HG03442 (cell line): ENCODE measurements at regions not wholly inside any gene's neighbourhood (a gene's known extent, or its start where the extent isn't known, plus 50 kb on each side); places are given as distances from the start of the nearest gene placed in this dataset.

Source experiments
- ATAC-seq: cut with Tn5 transposase; IDR thresholded peaks from one replicate; pipeline ENCODE4 v1.9.1; 2021; ENCODE audit warnings: mild to moderate bottlenecking, moderate library complexity; ENCODE audit not compliant: unreplicated experiment

- ATAC-seq = no peak
Observed at GRCh38 chr3:194801461-194802432, 116.1 kb downstream of the FAM43A start.

- no peak for ATAC-seq
Observed at GRCh38 chr3:194804796-194805195, 119.1 kb downstream of the FAM43A start.

DNA sequence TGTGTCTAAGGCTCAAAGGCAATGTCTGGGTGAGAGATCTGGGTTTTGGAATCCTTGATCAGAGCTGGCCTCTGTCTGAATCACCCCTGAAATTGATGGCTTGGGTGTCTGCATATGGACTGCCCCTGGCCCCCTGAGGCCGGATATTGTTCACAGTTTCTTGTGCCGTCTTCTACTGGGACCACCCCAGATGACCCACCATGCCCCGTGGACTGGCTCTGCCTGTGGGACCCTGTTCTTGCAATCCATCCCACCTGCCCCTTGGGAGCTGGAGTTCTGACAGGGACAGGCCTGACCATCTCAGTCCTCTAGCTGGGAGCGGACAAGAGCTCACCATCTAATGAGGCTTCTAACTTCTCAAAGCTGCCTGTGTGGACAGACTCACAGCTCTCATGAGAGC is 119.9 kb downstream of the FAM43A start:
- ATAC-seq = no peak

GRCh38 chr3:194806991-194807630 is 121.4 kb downstream of the FAM43A start:
- ATAC-seq = no peak

- ATAC-seq = no peak
Observed at GRCh38 chr3:194808640-194809097, 123.0 kb downstream of the FAM43A start.

DNA sequence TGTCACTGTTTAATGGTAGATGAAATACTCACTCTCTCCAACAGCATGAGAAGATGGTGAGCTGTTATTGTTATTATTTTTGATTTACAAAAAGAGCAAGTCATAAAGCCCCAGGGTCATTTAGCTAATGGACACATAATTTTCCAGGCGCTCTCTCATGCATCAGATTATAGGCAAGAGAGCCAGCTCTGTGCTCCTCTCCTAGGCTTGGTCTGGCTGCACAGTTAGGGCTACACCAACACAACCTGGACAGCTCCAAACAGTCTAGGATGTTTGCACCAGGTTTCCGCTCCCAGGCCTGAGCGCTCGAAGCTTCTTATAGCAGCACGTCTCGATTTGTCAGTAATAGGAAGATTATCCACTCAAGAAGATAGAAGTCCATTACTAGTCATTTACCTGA is 123.7 kb downstream of the FAM43A start:
- ATAC-seq = no peak

DNA sequence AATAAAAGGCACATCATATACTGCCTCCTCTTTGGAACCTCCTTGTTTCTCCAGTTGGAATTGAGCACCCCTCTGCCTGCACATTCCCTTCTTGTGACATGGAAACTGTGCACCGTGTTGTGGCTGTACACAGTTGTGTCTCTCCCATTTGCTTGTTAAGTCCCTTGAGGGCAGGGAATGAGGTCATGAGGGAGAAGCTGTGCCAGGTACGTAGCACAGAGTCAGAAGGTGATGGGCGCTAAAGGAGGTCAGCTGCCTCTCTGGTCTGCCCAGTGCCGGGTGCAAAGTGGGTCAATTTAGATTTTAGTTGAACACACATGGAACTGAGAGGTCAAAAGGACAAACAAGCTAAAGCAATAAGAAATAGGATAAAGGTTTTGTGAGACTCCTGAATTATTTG is 124.4 kb downstream of the FAM43A start:
- no peak for ATAC-seq

- ATAC-seq = no peak
Observed at GRCh38 chr3:194811118-194811517, 125.4 kb downstream of the FAM43A start.

DNA sequence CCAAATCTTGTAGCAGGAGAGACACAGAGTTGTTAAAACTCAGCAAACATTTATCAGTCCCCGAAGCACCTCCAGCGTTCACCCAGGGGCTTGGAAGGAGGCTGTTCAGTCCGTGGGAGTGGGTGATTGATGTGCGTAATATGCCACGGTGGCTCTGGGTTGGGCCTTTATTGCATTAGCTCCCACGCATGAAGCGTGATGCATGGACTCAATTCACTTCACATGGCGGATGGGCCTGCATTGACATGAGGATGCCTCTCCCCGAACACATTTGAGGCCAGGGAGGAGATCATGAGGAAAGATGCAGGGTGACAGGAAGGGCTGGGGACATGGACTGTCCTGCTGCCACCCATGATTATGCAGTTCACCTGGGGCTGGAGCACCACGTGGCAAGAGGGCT is 126.5 kb downstream of the FAM43A start:
- ATAC-seq = no peak

DNA sequence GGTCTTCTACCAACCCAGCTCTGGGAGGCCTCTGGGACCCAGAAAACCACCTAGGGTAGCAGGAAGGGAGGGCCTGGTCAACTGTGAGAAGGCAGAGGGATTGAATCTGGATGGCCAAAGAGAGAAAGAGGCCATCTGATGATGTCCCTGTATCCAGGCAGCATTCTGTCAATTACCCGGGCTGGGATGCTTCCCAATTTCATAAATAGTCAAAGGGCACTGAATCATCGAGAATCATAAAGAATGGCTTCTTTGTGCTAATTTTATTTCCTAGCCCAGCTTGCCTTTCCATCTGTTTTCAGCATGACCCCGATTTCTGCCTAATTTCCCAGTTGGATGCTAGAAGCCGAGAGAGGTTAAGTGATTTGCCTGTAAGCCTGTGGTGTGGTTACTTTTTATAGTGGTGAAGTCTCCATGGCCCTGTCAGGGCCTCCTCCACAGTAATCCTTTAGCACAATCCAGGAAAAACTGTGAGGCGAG is 129.2 kb downstream of the FAM43A start:
- ATAC-seq = no peak

DNA sequence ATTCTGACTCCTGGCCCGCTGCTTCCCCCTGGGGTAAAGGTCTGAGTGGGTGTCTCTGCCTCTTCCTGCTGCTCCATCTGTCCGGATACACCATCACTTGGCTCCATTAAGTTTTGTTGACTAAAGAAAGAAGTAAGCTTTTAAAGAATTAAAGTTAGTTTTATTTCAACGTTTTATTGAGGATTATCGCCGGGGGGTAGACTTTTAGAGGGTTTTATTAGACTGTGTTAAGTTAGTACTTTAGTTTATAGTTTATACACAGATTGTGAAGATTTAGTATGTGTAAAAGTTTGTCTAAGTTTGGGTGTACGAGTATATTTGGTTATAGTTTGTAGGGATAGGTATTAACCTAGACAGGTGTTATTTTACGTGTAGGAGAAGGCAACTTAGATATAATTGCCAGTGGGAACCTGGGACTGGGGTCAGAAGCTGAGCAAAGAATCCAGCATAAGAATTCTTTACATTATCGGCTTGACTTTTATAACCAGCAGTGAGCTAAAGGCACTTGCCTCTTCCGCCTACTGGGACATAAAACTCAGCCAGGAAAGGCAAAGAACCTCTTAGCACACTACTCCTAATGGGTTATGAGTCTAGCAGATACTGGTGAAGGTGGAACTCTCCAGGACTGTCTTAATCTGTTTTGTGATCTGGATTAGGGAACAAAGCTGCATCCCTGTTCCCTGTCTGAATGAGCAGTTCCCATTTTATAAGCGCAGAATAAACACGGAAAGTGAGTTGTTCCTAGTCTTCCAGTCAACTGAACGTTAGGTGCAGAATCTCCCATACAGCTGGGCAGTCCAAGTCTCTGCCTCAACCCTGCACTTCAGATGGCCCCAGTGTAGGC is 131.3 kb downstream of the FAM43A start:
- ATAC-seq = no peak

GRCh38 chr3:194817592-194817930 is 131.9 kb downstream of the FAM43A start:
- ATAC-seq = no peak

GRCh38 chr3:194817936-194818335 is 132.3 kb downstream of the FAM43A start:
- ATAC-seq = no peak

- ATAC-seq = no peak
Observed at GRCh38 chr3:194824100-194824499, 138.4 kb downstream of the FAM43A start.

GRCh38 chr3:194824701-194825111 is 139.0 kb downstream of the FAM43A start:
- ATAC-seq = no peak

GRCh38 chr3:194826594-194826993 is 140.9 kb downstream of the FAM43A start:
- ATAC-seq = no peak

DNA sequence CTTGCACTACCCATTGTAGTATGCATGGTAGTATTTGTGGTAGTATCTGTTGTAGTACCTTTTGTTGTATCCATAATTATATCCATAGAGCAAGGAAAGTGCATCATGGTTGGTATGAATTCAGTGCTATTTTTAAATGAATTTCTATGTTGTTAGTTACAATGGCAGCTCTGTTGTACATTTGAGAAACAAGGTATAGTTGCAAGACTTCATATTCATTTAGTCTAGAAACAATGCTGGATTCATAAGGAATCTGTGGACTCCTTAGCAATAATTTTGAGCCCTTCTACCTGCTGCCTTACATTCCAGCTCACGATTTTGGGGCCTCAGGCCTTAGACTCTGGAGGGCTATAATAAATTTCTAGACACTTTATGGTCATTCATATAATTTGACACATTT is 141.8 kb downstream of the FAM43A start:
- no peak for ATAC-seq

- ATAC-seq = no peak
Observed at GRCh38 chr3:194828116-194828515, 142.4 kb downstream of the FAM43A start.

DNA sequence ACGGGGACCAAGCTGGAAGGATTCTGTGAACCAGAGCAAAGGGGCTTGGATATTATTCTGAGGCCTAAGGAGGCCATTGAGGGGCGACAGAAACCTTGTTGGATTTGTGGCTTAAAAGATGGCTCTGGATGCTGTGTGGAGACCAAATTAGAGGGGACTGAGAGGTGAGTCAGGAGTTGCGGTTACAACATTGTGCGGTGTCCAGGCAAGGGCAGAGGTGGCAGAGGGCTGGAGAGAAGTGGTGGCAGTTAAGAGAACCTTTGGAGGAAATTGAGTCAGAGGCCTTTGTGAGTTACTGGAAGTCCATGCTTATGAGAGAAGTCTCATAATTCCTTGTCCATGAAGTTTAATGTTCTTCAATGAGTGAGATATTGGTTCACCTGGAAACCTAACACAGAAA is 143.2 kb downstream of the FAM43A start:
- ATAC-seq = no peak

DNA sequence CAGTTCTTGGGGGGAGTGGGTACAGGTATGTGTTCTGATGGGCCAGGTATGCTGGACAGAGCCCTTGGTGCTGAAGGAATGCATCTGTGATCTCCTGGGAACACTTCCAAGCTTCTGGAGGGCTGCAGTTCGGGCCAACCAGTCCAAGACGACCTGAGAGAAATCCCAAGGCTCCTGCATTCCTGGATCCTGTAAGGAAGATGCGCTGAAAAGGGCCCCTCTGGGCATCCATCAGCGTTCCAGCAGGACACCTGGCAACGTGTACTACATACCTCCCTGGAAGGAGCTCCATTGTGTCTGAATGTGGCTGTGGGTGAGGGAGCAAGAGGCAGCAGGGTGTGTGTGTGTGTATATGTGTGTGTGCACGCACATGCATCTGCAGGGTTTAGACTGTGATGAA is 144.7 kb downstream of the FAM43A start:
- no peak for ATAC-seq

- ATAC-seq = no peak
Observed at GRCh38 chr3:194830978-194831377, 145.3 kb downstream of the FAM43A start.
